Thyroid gland (tissue), 4 donors: ENCODE measurements at regions not wholly inside any gene's neighbourhood (a gene's known extent, or its start where the extent isn't known, plus 50 kb on each side); places are given as distances from the start of the nearest gene placed in this dataset.

Source experiments
- CTCF ChIP-seq, 6 experiments: fragments of 200-600 bp in 3 of 6; fragments of 450-650 bp in 3 of 6; sonication (generic) in 3 of 6; IDR thresholded peaks; one replicate each; pipeline ENCODE4 v1.5.1; 2016 to 2019; ENCODE audit warnings: antibody characterized with exemption in 6 of 6, mild to moderate bottlenecking in 2 of 6, inconsistent platforms in 1 of 6, moderate library complexity in 1 of 6
- POLR2A ChIP-seq, 2 donors: fragments of 450-650 bp; IDR thresholded peaks; one replicate each; pipeline ENCODE4 v1.6.1; 2017; ENCODE audit warnings: antibody characterized with exemption in 2 of 2, mild to moderate bottlenecking in 2 of 2, moderate library complexity in 1 of 2

GRCh38 chr12:30111719-30112118 is 328.0 kb upstream of the TMTC1 start:
- no peak for TF ChIP-seq CTCF (IDR thresholded peaks at IDR 0.05)
- no peak for TF ChIP-seq POLR2A (IDR thresholded peaks at IDR 0.05)
